GM12891 (cell line): ENCODE measurements at regions not wholly inside any gene's neighbourhood (a gene's known extent, or its start where the extent isn't known, plus 50 kb on each side); places are given as distances from the start of the nearest gene placed in this dataset.

Experiments used
- DNase-seq: peaks from one replicate; pipeline ENCODE4 v3.0.0; 2011; ENCODE audit warnings: low spot score; ENCODE audit not compliant: insufficient read length
- FAIRE-seq: peaks from 2 replicates; lab custom pipeline; 2011; peaks lifted over from hg19 to GRCh38; lab: Jason Lieb, UNC
- PAX5 ChIP-seq: IDR thresholded peaks from 2 replicates; pipeline ENCODE4 v1.6.1; 2011; ENCODE audit warnings: low read length, moderate library complexity, mild to moderate bottlenecking; ENCODE audit not compliant: insufficient read depth, severe bottlenecking
- POLR2A ChIP-seq: IDR thresholded peaks from 2 replicates; pipeline ENCODE4 v1.6.1; 2011; ENCODE audit warnings: low read depth, low read length, control low read depth
- POLR2AphosphoS5 ChIP-seq: IDR thresholded peaks from 2 replicates; pipeline ENCODE4 v1.6.1; 2011; ENCODE audit warnings: low read depth, low read length, control low read depth
- POU2F2 ChIP-seq: IDR thresholded peaks from 2 replicates; pipeline ENCODE4 v1.6.1; 2011; ENCODE audit warnings: low read depth, mild to moderate bottlenecking, control low read depth, low read length, moderate library complexity
- SPI1 ChIP-seq: IDR thresholded peaks from 2 replicates; pipeline ENCODE4 v1.6.1; 2011; ENCODE audit warnings: low read depth, low read length, control low read depth
- TAF1 ChIP-seq: IDR thresholded peaks from 2 replicates; pipeline ENCODE4 v1.6.1; 2011; ENCODE audit warnings: low read depth, low read length, control low read depth

GRCh38 chr4:35970366-35970960 is 273.9 kb downstream of the ARAP2 start:
- DNase-seq = no peak
- no peak for FAIRE-seq
- no peak for TF ChIP-seq POLR2AphosphoS5
- no peak for TF ChIP-seq POU2F2
- no peak for TF ChIP-seq SPI1

- TF ChIP-seq PAX5 (no peak), SPI1 (no peak), POU2F2 (no peak), TAF1 (no peak), POLR2AphosphoS5 (no peak), POLR2A (no peak)
- FAIRE-seq = no peak
Measured at GRCh38 chr4:35972814-35973213, 271.5 kb downstream of the ARAP2 start.

DNA sequence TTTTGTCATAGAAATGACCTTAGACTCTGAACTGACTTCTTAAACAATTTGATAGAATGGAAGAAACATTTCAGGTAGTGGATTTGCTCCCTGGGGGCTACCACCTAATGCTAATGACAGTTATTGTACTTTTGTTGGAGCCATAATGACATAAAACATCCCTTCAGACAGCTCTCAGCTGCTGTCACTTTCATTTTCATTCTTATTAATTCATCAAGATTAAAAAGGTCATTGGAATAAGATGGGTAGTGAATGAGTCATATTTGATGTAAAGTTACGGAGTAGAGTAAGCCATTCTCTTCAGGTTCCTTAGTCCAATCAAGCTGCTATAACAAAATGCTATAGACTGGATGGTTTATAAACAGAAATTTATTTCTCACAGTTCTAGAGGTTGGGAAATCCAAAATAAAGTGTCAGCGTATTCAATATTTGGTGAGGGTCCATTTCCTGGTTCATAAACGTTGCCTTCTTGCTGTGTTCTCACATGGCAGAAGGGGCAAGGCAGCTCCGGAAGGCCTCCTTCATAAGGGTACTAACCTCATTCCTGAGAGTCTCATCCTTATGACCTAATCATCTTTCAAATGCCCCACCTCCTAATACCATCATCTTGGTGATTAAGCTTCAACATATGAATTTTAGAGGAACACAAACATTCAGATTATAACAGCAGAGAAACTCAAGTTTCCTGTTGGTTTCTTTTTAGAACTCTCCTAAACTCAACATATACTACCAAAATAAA is 268.5 kb downstream of the ARAP2 start:
- DNase-seq (no peak), FAIRE-seq (no peak)
- TF ChIP-seq PAX5 = no peak
- TF ChIP-seq POU2F2 = no peak
- no peak for TF ChIP-seq TAF1
- no peak for TF ChIP-seq POLR2AphosphoS5
- no peak for TF ChIP-seq POLR2A
- TF ChIP-seq SPI1 = no peak

More at GRCh38 chr4:35972814-35973213, 271.5 kb downstream of the ARAP2 start:
- no peak for DNase-seq

GRCh38 chr4:35978551-35978950 is 265.8 kb downstream of the ARAP2 start:
- no peak for DNase-seq
- no peak for TF ChIP-seq POLR2A
- TF ChIP-seq TAF1 = no peak
- TF ChIP-seq POLR2AphosphoS5 = no peak
- TF ChIP-seq POU2F2 = no peak
- TF ChIP-seq SPI1 = no peak
- TF ChIP-seq PAX5 = no peak
- FAIRE-seq = no peak

- FAIRE-seq = no peak
- no peak for TF ChIP-seq POU2F2
- TF ChIP-seq PAX5 = no peak
- no peak for TF ChIP-seq POLR2A
- TF ChIP-seq POLR2AphosphoS5 = no peak
- TF ChIP-seq TAF1 = no peak
- no peak for TF ChIP-seq SPI1
- DNase-seq = no peak
Measured at GRCh38 chr4:35982318-35982717, 262.0 kb downstream of the ARAP2 start.

DNA sequence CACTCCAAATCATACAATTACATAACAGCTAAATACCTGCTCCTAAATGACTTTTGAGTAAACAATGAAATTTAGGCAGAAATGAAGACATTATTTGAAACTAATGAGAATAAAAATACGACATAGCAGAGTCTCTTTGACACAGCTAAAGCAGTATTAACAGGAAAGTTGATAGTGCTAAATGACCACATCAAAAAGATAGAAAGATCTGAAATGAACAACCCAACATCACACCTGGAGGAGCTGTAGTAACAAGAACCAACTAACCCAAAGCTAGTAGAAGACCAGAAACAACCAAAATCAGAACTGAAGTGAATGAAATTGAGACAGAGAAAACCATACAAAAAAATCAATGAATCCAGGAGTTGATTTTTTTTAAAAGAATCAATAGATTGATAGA is 257.8 kb downstream of the ARAP2 start:
- no peak for DNase-seq
- TF ChIP-seq SPI1 = no peak
- TF ChIP-seq POU2F2 = no peak
- no peak for TF ChIP-seq TAF1
- no peak for TF ChIP-seq PAX5
- TF ChIP-seq POLR2AphosphoS5 = no peak
- TF ChIP-seq POLR2A = no peak
- no peak for FAIRE-seq

- no peak for DNase-seq
- no peak for FAIRE-seq
- no peak for TF ChIP-seq TAF1
- TF ChIP-seq POLR2AphosphoS5 = no peak
Measured at GRCh38 chr4:35993606-35994005, 250.7 kb downstream of the ARAP2 start.

DNA sequence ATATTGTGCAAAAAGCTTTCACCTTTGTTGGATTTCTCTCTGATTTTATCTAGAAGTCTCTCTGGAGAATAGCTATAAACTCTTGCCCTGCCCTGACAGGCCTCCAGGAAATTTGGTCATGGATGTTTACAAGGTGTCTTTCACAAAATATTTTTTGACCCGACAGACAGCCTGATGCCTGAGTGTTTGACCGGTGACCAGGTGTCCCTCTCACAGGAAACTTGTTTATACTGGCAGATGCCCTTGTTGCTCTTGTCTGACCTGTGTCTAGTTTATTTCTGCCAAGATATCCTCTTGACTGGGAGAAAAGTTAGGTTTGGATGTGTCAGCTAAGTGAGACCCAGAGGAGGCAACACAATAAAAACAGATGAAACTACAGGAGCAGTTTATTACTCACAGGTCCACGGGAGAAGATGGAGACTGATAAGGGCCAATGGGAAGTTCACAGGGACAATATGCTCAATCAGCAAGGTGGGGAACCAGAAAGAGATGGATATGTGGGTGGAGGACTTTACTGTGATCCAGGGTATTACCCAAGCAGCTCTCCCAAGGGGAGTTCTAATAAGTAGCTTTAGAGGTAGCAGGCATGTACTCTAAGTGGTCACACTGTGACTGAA is 243.3 kb downstream of the ARAP2 start:
- DNase-seq (no peak), FAIRE-seq (no peak)
- no peak for TF ChIP-seq POLR2A
- TF ChIP-seq PAX5 = no peak
- TF ChIP-seq TAF1 = no peak
- no peak for TF ChIP-seq POLR2AphosphoS5
- no peak for TF ChIP-seq POU2F2
- TF ChIP-seq SPI1 = no peak

GRCh38 chr4:36003051-36003450 is 241.3 kb downstream of the ARAP2 start:
- no peak for TF ChIP-seq POLR2A
- FAIRE-seq (no peak), DNase-seq (no peak)
